ENCODE measurements at regions not wholly inside any gene's neighbourhood (a gene's known extent, or its start where the extent isn't known, plus 50 kb on each side); places are given as distances from the start of the nearest gene placed in this dataset.

DNA sequence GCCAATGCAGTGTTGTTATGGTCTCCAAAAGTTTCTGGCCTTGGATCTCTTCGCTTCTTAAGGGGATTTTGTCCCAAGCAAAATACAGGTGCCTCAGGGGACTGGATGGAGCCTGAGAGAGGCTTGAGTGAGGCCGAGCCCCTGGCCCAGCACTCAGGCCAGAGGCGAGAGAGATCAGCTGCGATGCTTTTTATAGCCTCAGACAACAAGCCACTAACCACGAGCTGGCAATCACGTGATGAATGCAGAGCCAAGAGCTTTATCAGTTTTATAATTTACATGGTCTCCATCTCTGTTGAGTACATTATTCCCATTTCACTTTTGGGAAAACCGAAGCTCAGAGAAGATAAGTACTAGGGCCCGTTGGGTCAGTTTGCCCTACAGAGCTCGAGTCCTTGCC lies 360.0 kb upstream of the CDH5 start:
- H2AK5ac ChIP-seq (ENCODE audit: low read depth, low read length), result peak overlapping the region; percentile 27; the same call in 1 of the 2 replicates
- dilution Hi-C loops (cut with HindIII; ENCODE audit: low sequenced_read_pairs, unreplicated experiment), result no loop called here
- peak overlapping the region in 1 of 2 experiments; percentile 65; a peak in 1 of 4 replicates for H4K8ac ChIP-seq (ENCODE audit: low read depth in 2 of 2, low read length in 2 of 2)
- peak overlapping the region; percentile 17; the same call in 1 of the 2 replicates for H3K14ac ChIP-seq (replicated peaks; ENCODE audit: low read depth, low read length)
- WGBS, 2 experiments (ENCODE audit: extremely low coverage in 2 of 2, insufficient read length in 1 of 2), result 91% methylated on average over 3 of the region's 9 CpGs; no CpG with 5 or more reads in 1 of the 2 experiments
- in situ Hi-C loops (cut with MboI; ENCODE audit: low sequenced_read_pairs), result no loop called here
- no TSS peak for BruUV-seq (replicated peaks)
- H2BK20ac ChIP-seq (ENCODE audit: low read depth, low read length), result peak overlapping the region; percentile 53; the same call in 1 of the 2 replicates
- H4K20me1 ChIP-seq (ENCODE audit: insufficient read depth, low read length), result no peaks in the 10 kb centered on the region
- H3K23ac ChIP-seq (ENCODE audit: low read depth, low read length), result no peak overlapping the region
- intact Hi-C loops (cut with micrococcal nuclease), result loop anchor here (2.0 to 5.0 kb wide), 2 partner anchors 64 to 126 kb away; no protein-coding TSS in a partner anchor
- H3K9me1 ChIP-seq (ENCODE audit: insufficient read depth, low read length), result peaks cover 7% of the 10 kb centered on the region
- no peaks in the 10 kb centered on the region for H3K79me1 ChIP-seq (ENCODE audit: low read depth in 1 of 2, low read length in 2 of 2)
- H2AK9ac ChIP-seq (replicated peaks; ENCODE audit: low read depth, low read length, poor library complexity), result no peak overlapping the region
- H2BK120ac ChIP-seq (ENCODE audit: low read depth, low read length), result peak overlapping the region; percentile 75
- ATAC-seq (ENCODE audit: low read depth), result no peak
- H3K56ac ChIP-seq (ENCODE audit: extremely low read depth, insufficient read depth, low read length), result no peak overlapping the region
- no peaks in the 10 kb centered on the region for H3K36me3 ChIP-seq (ENCODE audit: control insufficient read depth, insufficient read depth, low read length)
- H3K4me3 ChIP-seq (ENCODE audit: insufficient read depth, low read depth, low read length), result no peak overlapping the region
- peaks cover 21% of the 10 kb centered on the region for H3K4me1 ChIP-seq (ENCODE audit: control insufficient read depth, insufficient read depth, low read length)
- no peak overlapping the region for H4K5ac ChIP-seq (ENCODE audit: low read depth, low read length)
- ChIA-PET POLR2A (ENCODE audit: unreplicated experiment) (no interaction called here), CTCF (interaction anchor here (0.6 kb wide), 1 partner anchor 40 kb away, joined by 8 read pairs; no protein-coding TSS in a partner anchor)
- peak overlapping the region; percentile 70; the same call in 2 of the 3 replicates for H2BK15ac ChIP-seq (ENCODE audit: low read depth, low read length)
- no peak overlapping the region for H2BK5ac ChIP-seq (ENCODE audit: low read depth, low read length, poor library complexity, severe bottlenecking)
- TF ChIP-seq NFE2L2 (IDR thresholded peaks at IDR 0.05; ENCODE audit: low read depth, low read length) (no peak), BHLHE40 (IDR thresholded peaks at IDR 0.05; ENCODE audit: low read depth, low read length) (no peak), RCOR1 (IDR thresholded peaks at IDR 0.05; ENCODE audit: insufficient replicate concordance, low read length) (no peak), CHD1 (IDR thresholded peaks at IDR 0.05; ENCODE audit: low read depth, low read length) (no peak), MAZ (IDR thresholded peaks at IDR 0.05; ENCODE audit: borderline replicate concordance, low read depth, low read length) (no peak), RFX5 (IDR thresholded peaks at IDR 0.05; ENCODE audit: low read depth, low read length) (no peak)
- TF ChIP-seq, protein P1, sequence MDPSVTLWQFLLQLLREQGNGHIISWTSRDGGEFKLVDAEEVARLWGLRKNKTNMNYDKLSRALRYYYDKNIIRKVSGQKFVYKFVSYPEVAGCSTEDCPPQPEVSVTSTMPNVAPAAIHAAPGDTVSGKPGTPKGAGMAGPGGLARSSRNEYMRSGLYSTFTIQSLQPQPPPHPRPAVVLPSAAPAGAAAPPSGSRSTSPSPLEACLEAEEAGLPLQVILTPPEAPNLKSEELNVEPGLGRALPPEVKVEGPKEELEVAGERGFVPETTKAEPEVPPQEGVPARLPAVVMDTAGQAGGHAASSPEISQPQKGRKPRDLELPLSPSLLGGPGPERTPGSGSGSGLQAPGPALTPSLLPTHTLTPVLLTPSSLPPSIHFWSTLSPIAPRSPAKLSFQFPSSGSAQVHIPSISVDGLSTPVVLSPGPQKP (IDR thresholded peaks at IDR 0.05; ENCODE audit: borderline replicate concordance, low read depth, low read length), result no peak
- no peaks in the 10 kb centered on the region for H3K9me3 ChIP-seq (ENCODE audit: control insufficient read depth, insufficient read depth, low read length)
- no peak overlapping the region for H3K27ac ChIP-seq (ENCODE audit: insufficient read depth, low read length)
- peak overlapping the region; percentile 54 for H2AFZ ChIP-seq (replicated peaks; ENCODE audit: low read length, poor library complexity)
- no peak for DNase-seq
- no peak overlapping the region for H3K4me2 ChIP-seq (ENCODE audit: low read depth, low read length)
- no peak overlapping the region for H3K9ac ChIP-seq (ENCODE audit: low read depth, low read length)
- H3K4ac ChIP-seq (ENCODE audit: low read depth, low read length), result 0 out of 2 replicates have a peak overlapping the region, but pooled peaks have one; percentile 18
- no peak overlapping the region for H3K18ac ChIP-seq (ENCODE audit: low read depth, low read length)
- H3K27me3 ChIP-seq (ENCODE audit: control insufficient read depth, insufficient read depth, low read length), result no peaks in the 10 kb centered on the region
- peak overlapping the region; percentile 91 for H4K91ac ChIP-seq (ENCODE audit: insufficient read depth, low read depth, low read length)
